IPS-NIHi7 (cell line): ENCODE measurements at regions not wholly inside any gene's neighbourhood (a gene's known extent, or its start where the extent isn't known, plus 50 kb on each side); places are given as distances from the start of the nearest gene placed in this dataset.

ENCODE experiments used
- DNase-seq: peaks from one replicate; pipeline ENCODE4 v3.0.0; 2012; ENCODE audit warnings: mixed read lengths; ENCODE audit errors: extremely low spot score

DNA sequence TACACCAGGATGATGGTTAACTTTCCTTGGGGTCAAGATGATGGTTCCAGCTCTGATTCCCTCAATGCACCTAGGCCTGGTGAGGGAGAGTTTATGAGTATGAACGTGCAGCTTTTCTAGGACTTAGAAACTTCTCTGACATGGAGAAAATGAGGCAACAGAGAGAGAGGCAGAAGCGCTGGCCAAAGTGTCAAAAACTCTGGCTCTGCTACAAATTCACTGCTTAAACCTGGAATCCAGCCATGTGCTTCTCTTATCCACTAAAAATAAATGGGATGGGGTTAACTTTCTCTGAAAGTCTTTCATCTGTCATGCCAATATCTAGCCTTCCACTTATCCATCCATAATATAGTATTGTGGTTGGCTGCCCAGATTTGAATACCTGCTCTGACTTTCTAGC is 568.7 kb downstream of the MED13L start:
- no peak for DNase-seq

DNA sequence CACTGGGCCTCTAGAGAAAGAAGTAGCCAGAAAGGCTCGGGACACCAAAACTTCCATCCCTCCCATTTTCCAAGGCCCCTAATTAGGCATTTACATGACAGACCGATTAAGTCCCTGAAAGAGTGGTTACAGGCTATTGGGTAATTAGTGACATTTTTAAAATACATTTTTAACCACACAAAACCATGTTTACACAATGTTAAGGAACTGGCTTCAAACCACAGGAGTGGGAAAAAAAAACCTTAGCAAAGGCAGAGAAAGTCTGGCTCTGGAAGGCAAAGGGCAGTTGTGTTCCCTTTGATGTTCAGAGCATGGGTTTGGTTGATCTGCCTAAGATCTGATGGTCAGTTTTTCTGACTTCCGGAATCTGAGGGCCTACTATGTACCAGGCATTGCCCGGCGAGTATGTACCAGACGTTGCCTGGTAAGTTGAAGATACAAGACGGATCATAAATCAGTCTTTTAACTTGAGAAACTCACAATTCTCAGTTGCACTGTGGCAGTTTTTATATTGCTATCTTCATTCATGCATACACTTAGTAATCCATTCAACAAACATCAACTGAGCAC is 576.5 kb downstream of the MED13L start:
- DNase-seq, result no peak

DNA sequence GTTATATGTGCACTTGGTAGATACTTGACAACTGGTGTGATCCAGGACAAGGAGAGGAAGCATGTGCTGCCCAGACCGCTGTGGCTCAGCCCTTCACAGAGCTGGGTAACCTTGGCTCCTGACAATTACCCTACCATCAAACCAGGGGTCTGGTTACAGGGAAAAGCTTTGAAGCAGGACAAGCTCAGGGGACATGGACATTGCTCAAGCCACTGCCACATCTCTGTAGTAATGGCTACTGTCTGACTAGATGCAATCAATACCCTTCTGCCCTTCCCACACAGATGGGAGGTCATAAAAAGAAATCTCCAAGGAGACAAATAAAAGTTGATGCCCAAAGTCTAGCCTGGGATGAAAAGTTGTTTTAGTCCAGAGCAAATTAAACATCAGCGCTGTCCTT is 577.4 kb downstream of the MED13L start:
- DNase-seq, result no peak

DNA sequence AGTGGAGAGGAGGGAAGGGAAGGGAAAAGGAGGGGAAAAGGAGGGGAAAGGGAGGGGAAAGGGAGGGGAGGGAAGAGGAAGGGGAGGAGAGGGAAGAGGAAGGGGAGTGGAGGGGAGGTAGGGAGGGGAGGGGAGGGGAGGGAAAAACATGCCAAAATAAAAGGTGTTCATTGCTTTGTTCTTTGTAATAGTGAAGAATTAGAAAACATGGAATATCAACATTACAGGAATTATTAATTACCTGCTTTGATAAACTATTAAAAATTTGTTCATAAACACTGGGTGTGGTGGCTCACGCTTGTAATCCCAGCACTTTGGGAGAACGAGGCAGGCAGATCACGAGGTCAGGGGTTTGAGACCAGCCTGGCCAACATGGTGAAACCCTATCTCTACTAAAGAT is 579.2 kb downstream of the MED13L start:
- no peak for DNase-seq

DNA sequence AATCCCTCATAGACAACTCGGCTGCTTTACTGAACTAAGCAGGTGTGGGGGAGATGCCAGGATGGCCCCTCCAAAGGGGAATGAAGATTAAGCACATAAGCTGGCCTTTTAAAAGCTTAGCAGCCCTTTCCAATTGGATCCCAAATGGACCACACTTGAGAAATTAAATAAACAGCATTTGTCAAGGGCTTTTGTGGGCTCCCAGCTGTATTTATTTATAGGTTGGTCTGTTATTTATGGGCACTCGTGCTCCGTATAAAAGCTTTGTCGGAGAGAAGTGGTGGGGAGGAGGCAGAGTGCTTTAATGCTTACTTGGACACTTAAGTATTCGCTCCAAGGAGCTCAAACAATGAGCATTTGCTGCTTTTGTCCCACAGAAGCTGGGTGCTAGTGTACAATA is 580.2 kb downstream of the MED13L start:
- no peak for DNase-seq

DNA sequence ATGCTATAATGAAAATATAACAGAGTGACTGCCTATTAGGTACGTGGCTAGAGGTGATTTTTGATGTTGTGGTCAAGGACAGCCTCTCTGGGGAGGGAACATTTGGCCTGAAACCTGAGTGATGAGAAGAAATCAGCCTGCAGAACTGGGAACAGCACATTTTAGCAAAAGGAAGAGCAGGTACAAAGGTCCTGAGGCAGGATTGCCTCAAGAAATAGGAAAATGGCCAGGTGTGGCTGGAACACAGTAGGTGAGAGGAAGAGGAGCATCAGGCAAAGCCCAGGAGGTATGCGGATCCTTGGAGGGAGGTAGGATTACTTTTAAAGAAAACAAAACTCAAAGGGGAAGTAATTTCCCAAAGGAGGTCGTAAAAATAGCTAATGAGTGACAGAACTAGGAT is 582.9 kb downstream of the MED13L start:
- DNase-seq, result no peak

DNA sequence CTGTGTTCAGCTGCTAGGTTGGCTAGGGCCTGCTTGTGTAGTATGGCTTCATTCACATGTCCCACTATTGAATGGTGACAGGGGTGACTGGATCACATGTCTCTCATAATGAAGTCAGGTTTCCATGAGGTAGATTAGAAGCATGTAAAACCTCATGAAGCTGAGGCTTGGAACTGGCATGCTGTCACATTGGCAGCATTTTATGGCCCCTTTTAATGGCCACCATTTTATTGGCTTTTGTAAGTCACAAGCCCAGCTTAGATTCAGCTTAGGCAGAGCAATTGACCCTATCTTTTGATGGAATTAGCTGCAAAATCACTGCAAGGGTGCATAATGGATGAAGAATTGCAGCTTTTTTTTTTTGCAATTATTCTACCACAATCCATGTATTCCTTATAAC is 583.5 kb downstream of the MED13L start:
- no peak for DNase-seq

DNA sequence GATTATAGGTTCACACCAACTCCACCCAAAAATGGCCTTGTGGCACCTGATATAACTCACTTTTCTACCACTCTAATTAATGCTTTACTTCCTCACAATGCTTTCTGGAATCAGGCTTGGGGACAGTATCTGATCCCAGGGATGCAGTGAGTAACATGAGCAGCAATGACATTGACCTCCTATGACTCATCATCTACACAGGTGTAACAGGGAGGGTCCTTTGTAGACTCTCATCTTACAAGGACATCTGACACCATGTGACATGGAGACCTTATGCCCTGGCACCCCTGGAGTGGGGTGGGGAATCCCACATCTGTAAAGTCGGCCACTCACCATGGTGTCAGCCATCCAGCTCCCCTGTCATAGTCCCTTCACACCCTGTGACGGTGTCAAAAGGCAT is 586.4 kb downstream of the MED13L start:
- no peak for DNase-seq

DNA sequence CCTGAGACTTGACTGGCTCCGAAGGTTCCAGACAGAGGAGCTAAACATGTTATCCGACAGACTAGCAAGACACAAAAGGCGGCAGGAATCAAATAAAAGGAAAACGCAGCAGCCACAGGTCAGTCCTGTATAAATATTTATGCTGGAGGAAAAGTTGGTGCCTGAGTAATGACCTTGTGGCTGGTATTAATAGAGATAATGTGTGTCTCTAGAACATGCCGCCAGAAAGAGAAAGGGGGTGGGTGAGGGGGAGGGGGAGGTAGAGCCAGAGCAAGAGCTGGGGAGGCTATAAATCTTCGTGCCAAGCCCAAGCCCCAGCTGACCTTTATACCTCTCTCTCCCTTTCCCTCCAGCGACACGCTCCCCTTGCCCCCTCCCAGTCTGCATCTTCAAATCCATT is 590.4 kb downstream of the MED13L start:
- DNase-seq, result no peak

DNA sequence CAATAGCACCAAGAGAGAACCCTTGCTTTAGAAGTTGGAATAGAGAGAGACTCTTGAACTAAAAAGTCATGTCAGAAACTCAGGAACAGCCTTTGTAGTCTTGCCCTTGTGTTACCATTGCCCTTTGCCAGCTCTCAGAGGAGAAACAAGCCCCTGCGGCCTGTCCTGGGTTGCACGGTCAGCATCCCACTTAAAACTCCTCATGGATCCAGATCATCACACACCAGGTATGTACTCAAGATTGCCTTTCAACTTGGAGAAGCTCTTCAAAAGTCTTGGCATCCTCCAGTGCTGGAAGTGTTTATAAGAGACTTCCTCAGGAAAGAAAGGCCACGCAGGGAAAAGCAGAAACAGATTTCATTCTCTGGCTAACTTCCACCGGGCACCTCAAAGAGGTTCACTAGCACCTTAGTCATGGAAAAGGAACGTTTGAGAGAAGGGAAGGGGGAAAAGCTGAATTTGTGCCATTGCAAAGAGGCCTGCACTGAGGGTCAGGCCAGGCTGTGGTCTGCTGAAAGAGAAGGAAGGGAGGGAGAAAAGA is 594.2 kb downstream of the MED13L start:
- DNase-seq, result no peak

DNA sequence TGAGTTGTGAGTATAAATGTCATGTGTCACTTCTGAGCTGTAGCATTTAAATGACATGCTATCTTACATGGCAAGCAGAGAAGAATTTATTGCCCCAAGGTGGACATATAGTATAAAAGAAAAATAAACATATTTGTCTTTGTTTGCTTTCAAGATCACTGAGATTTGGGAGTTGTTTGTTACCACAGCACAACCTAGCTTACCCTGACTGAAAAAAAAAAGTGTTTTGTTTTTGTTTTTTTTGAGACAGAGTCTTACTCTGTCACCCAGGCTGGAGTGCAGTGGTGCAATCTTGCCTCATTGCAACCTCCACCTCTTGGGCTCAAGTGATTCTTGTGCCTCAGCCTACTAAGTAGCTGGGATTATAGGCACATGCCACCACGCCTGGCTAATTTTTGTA is 596.5 kb downstream of the MED13L start:
- DNase-seq, result no peak

DNA sequence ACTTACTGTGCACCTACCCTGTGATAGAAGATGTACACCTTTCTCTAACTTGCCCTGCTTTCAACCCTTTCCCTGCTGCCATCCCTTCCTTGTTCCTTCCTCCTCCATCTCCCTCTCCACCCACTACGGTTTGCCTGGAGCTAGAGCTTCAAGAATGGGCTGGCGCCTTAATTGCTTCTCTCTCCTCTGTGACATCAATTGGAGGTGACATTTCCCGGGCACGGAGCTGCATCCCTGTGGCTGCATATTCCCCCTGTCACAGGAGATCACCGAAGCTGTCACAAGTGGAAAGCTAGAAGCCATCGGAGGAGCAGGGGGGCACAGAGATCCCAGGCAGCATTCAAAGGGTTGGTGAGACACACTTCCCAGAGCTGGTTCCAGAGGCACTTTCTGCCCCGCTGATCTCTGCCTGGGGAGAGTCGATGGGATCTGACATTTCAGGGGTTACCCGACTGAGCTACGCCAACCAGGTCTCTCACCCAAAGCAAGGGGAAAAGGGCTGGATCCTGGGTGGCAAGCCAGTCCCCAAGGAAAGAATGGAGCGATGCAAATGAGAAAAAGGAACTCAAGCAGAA is 604.9 kb downstream of the MED13L start:
- DNase-seq, result no peak

DNA sequence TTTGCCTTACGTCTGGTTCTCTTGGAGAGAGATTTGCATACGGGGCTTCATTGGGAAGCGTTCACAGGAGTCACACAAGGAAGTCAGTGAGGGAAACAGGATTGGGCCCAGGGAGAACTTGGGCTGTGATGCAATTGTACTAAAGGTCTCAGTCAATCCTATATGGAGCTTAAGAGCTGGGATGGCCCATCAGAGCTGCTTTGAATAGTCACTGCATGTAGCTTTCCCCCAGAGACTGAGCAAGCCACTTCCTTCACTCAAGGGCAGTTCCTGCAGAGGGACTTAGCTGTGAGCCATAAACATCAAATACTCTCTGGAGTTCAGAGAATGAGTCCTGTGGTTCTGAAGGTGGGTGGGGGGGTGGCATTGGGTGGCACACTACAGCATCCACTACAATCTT is 605.4 kb downstream of the MED13L start:
- no peak for DNase-seq

DNA sequence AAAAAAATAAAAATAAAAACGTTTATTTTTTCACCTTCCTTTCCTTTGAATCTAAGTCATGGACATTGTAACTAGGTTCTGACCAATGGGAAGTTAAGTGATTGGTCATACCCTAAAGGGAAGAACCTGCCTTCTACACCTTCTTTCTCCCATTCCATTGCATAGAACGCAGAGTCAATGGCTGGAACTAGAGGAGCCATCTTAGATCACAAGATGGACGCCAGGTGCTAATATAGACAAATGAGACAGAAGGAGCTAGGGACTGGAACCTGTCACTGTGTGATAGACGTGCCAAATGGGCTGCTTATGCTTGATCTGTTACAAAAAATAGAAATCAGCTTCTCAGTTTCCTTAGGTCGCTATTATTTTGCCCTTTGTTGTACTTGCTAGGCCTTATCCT is 606.6 kb downstream of the MED13L start:
- no peak for DNase-seq

DNA sequence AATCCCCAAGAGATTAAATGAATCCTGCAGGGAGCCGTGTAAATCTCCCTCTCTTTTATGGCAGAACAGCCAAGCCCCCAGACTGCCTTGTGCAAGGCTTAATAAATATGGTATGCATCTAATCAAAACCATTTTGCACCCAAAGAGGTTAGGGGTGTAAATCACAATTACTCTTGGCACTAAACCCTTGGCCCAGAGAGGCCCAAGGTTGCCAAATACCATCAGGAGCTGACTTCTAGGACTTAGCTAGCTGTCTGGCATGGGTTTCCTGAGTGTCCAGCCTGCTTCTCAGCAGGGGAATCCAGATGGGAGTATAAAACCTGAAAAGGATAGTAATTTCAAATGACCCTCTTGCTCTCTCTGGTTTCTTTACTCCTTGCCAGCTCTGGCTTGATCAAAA is 610.4 kb downstream of the MED13L start:
- DNase-seq, result no peak

DNA sequence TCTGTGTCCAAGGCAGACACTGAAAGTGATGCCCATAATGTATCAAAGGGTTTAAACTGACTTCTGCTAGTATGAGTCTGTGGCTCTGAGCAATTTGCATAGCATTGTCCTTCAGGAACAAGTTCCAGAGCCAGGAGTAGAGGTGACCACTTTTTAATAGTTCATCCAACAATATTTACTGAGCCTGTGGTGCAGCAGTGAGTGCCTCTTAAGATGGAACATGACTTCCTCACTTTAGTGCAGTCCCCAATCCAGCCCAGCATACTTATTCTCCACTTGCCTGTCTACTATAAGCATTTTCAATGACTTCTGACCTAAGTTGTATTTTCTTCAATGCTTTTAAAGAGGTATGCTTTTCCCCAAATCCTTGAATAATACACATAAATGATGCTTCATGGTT is 611.3 kb downstream of the MED13L start:
- no peak for DNase-seq

DNA sequence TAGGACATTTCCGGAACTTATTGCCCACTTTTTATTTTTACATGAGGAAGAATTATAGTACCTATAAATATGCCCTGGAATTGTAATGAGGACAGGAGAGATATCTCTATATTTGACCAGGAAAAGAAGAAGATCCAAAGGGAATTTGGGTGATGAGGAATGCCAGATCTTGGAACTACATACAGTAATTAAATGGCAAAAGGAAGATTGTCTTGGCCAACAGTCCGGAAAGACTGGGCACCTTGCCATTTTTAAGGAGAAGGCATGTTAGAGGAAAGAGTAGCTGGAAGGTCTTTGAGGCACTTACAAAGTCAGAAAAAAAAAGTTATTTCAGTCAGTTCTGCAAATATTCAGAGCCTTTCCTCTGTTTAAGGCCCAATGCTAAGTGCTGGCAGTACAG is 616.4 kb downstream of the MED13L start:
- no peak for DNase-seq

DNA sequence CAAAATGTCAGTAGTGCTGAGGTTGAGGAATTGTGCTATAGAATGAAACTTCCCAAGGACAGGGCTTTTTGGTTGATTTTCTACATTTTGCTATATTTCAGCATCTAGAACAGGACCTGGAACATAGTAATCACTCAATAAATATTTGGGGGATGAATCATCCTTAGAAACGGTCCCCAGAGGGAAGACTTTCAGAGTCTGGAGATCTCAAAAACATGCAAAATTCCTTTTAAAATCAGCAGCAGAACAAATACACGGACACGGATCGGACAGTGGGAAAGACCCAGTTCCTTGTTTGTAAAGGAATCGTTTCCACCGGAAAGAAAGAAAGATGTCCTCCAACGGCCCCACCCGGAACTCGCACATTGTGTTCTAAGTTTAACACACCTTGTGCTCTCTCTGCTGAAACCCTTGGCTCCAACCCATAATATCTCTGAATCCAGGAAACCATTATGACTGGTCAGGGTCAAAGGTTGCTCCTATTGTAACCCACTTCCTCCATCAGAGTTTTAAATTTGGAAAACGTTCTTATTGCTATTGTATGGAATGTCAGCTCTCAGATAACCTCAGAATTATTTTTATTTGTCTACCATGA is 617.2 kb downstream of the MED13L start:
- no peak for DNase-seq

DNA sequence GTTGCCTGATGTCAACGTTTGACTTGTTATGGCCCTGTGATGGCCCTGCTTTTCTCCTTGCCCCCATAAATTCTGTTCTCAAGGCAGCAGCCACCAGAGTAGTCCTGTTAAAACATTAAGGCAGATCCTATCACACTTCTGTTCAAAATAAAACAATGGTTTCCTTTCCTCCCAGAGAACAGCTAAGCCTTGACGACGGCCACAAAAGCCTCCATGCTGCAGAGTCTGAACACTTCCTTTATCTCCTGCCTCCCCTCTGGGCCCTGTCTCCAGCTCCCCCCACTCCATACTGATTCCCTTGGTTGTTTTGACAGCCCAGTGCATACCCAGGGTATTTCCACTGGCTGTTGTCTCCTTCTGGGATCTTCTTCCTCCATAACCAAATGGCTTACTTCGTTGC is 618.1 kb downstream of the MED13L start:
- no peak for DNase-seq

DNA sequence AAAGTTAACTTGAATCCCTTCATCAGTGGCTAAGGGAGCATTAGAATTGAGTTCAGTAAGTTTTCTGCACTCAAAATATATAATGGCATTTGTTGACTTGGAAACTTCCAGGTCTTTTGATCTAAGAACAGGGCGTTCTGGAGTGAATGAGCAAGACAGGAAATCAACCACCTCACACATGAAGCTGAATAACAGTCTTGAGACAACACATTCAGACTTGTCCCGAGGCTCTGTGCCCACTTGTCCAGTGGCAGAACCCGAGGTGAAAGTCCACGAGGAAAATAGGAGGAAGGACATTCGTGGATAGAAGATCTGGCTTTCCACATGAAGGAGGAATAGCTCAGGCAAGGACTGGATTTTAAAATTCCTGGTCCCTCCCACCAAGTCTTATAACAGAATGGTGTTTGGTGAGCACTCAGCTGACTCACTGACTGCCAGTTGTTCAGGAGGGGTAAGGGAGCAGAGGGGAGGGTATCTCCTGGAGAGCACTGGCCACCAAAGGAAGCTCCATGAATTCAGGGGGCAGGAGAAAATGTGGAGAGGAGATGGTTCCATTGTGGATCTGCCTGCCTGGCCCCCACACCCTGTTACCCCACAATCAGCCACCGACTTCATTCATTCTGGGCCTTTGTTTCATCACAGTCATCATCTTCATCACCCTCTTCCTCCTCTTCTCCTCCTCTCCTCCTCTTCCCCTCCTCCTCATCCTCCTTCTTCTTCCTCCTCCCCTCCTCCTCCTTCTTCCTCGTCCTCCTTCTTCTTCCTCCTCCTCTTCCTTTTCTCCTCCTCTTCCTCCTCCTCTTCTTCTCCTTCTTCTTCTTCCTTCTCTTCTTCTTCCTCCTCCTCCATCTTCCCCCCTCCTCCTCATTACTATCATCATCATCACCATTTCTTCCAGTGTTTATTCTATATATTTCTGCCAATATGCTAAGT is 620.1 kb downstream of the MED13L start:
- DNase-seq, result no peak

DNA sequence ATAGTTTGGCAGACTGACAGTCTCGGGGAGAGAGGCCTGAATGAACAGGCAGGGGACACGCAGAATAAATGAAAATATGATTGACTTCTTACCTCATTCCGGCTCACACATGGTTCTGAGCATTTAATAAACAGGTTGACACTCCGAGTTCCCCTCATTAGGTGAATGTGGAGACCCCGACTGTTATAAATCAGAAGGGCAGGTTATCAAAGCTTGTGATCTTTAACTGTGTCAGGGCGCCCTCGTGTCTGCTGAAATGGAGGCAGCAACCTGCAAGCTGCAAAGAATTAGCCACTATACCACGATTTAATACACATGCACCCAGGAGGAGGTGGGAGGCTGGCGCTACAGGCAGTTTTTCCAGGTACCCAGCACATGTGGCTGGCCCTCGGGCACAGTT is 627.5 kb downstream of the MED13L start:
- no peak for DNase-seq

DNA sequence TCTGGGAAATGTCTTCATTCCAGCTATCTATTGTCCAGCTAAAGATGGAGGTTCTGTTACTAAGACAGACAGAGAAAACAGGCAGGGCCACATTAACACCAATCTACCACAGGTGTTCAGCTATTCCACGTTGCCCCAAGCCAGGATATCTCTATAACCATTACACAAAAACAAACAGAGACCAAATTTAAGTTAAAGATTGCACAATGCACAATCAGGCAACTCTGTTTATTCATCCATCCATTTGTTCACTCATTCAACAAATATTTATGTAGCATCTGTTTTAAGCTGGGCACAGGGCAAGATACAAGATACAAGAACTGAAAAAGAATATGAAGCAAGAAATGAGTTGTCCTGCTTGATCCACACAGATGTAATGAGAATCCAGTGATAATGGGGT is 629.0 kb downstream of the MED13L start:
- no peak for DNase-seq

DNA sequence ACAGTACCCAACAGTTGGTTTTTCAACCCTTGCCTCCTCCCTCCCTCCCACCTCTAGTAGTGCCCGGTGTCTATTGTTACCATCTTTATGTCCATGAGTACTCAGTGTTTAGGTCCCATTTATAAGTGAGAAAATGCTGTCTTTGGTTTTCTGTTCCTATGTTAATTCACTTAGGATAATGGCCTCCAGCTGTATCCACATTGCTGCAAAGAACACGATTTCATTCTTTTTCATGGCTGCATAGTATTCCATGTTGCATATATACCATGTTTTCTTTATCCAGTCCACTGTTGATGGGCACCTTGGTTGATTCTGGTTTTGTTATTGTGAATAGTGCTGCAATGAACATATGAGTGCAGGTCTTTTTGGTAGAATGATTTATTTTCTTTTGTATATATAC is 631.3 kb downstream of the MED13L start:
- no peak for DNase-seq
